DMS153 (cell line): ENCODE measurements at regions not wholly inside any gene's neighbourhood (a gene's known extent, or its start where the extent isn't known, plus 50 kb on each side); places are given as distances from the start of the nearest gene placed in this dataset.
A peak's percentile ranks its signal among the peaks of the same experiment; 100 is the strongest.

ENCODE experiments used
- DNase-seq: peaks from one replicate; lab custom pipeline; 2025; lab: John Stamatoyannopoulos, UW

GRCh38 chr1:209512821-209513220 is 70.7 kb upstream of the CAMK1G start:
- no peak for DNase-seq

- peak; percentile 55 for DNase-seq
Measured at GRCh38 chr1:209513226-209513625, 70.3 kb upstream of the CAMK1G start.

- no peak for DNase-seq
Measured at GRCh38 chr1:209516771-209517680, 66.5 kb upstream of the CAMK1G start.

- DNase-seq = no peak
Measured at GRCh38 chr1:209517681-209518050, 65.8 kb upstream of the CAMK1G start.

- DNase-seq = no peak
Measured at GRCh38 chr1:209519786-209520185, 63.7 kb upstream of the CAMK1G start.

GRCh38 chr1:209522826-209523225 is 60.7 kb upstream of the CAMK1G start:
- no peak for DNase-seq

GRCh38 chr1:209526137-209526536 is 57.4 kb upstream of the CAMK1G start:
- no peak for DNase-seq

GRCh38 chr1:209527372-209527771 is 56.1 kb upstream of the CAMK1G start:
- DNase-seq = no peak

GRCh38 chr1:209527993-209528717 is 55.4 kb upstream of the CAMK1G start:
- DNase-seq = no peak

GRCh38 chr1:209529233-209529632 is 54.3 kb upstream of the CAMK1G start:
- DNase-seq = no peak

GRCh38 chr1:209531006-209531405 is 52.5 kb upstream of the CAMK1G start:
- DNase-seq = no peak

- no peak for DNase-seq
Measured at GRCh38 chr1:209531549-209531948, 52.0 kb upstream of the CAMK1G start.
